ENCODE measurements at regions not wholly inside any gene's neighbourhood (a gene's known extent, or its start where the extent isn't known, plus 50 kb on each side); places are given as distances from the start of the nearest gene placed in this dataset.

- TF ChIP-seq CTCF (conservative IDR thresholded peaks at IDR 0.05) = no peak
- no peak overlapping the region for H3K27ac ChIP-seq
These were observed 87.1 kb upstream of the SLITRK3 start for GRCh38 chr3:165283328-165283727.

GRCh38 chr3:165279471-165279870 lies 83.3 kb upstream of the SLITRK3 start:
- TF ChIP-seq CTCF (conservative IDR thresholded peaks at IDR 0.05) = no peak
- H3K27ac ChIP-seq = no peak overlapping the region

GRCh38 chr3:165273411-165273810 lies 77.2 kb upstream of the SLITRK3 start:
- no peak overlapping the region for H3K27ac ChIP-seq
- TF ChIP-seq CTCF (conservative IDR thresholded peaks at IDR 0.05) = no peak

GRCh38 chr3:165259541-165260193 lies 63.5 kb upstream of the SLITRK3 start:
- TF ChIP-seq CTCF (conservative IDR thresholded peaks at IDR 0.05) = no peak

GRCh38 chr3:165256554-165257065 lies 60.4 kb upstream of the SLITRK3 start:
- TF ChIP-seq CTCF (conservative IDR thresholded peaks at IDR 0.05) = peak; percentile 61
- H3K27ac ChIP-seq = no peak overlapping the region

More at GRCh38 chr3:165259541-165260193, 63.5 kb upstream of the SLITRK3 start:
- no peak overlapping the region for H3K27ac ChIP-seq

- peak; percentile 60 for TF ChIP-seq CTCF (conservative IDR thresholded peaks at IDR 0.05)
- H3K27ac ChIP-seq = no peak overlapping the region
These were observed 58.6 kb upstream of the SLITRK3 start for GRCh38 chr3:165254812-165255211.
